Hippocampal formation (tissue), 2 donors: ENCODE measurements at regions not wholly inside any gene's neighbourhood (a gene's known extent, or its start where the extent isn't known, plus 50 kb on each side); places are given as distances from the start of the nearest gene placed in this dataset.
"Not testable (repeated sequence)": the region's sequence is repeated elsewhere in the genome, so short reads cannot be mapped to it uniquely, and the experiment has no call there.

Experiments used
- DNase-seq, 2 donors: peaks; one replicate each; lab custom pipeline; 2025; lab: John Stamatoyannopoulos, UW

DNA sequence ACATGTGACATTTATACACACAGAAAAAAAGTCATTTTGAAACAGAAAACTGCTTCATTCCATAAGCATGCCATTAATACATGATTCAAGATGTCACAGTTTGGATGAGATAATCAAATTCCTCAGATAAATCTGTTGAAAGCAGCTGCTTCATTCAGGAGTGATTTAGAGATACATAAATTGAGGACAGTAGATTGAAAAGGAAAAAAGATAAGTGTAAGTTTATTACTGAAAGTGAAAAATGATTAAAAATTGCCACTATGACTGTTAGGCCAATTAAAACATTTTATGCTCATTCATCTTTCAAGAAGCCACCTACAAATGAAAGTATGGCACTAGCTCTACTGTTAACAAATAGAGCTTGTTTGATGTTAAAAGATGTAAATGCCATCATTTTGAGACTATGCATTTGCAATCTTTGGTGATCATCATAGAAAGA lies 136.9 kb upstream of the CDK6 start:
- no peak for DNase-seq

GRCh38 chr7:92972441-92972840 lies 136.1 kb upstream of the CDK6 start:
- DNase-seq: no peak

DNA sequence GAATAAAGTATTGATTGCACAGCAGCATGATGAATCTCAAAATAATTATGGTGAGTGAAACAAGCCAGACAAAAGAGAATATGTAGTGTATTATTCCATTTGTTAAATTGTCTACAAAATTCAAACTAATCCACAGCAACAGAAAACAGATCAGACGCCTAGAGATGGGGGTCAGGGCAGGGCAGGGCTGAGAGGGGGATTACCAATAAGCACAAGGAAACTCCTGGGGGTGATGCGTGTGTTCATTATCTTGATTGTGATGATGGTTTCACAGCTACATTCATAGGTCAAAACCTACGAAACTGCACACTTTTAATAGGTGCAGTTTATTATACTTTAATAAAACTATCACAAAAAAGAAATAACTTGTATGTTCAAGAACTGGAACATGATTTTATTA lies 132.7 kb upstream of the CDK6 start:
- no peak for DNase-seq

DNA sequence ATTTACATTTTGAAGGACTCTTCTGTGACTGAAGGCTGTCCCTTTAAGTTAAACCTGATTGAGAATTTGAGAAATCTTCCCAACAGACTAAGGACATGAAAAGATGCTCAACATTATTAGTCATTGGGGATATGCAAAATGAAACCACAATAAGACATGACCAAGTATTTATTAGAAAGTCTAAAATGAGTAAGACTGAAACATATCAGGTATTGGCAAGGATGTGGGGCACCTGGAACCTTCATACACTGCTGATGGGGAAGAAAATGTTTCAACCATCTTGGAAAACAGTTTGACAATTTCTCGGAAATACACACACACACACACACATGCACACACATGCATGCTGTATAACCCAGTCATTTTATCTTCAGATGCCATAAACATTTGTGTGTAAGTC lies 132.1 kb upstream of the CDK6 start:
- no peak for DNase-seq

- no peak for DNase-seq
Observed at GRCh38 chr7:92967238-92967637, 130.9 kb upstream of the CDK6 start.

DNA sequence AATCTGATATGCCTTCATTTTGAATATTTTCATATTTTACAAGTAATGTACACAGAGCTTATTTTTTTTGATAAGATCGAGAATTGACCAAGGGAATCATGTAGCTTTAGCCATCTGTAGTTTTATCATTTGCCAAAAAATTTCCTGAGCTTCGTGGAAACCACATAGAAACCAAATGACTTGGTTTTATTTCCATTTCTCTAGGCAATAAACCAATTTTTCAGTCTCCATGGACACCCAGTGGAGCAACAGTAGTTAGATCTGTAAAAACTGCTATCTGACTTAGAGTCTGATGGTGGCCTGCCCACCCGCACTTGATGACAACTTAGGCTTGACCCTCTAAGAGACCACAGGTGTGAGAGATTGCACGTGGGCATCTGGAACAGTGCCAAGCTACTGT lies 127.8 kb upstream of the CDK6 start:
- DNase-seq: no peak

GRCh38 chr7:92963566-92963965 lies 127.2 kb upstream of the CDK6 start:
- no peak for DNase-seq

DNA sequence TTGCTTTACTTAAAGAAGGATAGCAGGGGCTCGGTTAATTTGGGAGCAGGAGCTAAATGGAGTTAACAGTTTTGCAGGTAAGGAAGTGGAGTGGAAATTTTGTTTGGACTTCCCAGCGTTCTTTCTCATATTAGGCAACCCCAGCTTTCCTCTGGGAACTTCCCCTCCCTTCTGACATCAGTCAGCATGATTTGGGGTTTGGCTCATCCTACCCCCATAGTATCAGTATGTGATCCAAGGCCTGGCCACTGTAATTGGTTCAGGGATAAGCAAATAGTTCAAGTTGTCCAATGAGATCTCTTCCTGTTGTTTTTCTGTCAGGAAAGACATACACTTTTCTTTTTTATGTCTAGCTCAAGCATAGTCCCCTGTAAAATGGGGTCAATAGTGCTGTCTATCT lies 125.6 kb upstream of the CDK6 start:
- DNase-seq: no peak

GRCh38 chr7:92956575-92956974 lies 120.2 kb upstream of the CDK6 start:
- DNase-seq: no peak

GRCh38 chr7:92955081-92955480 lies 118.7 kb upstream of the CDK6 start:
- DNase-seq: no peak

DNA sequence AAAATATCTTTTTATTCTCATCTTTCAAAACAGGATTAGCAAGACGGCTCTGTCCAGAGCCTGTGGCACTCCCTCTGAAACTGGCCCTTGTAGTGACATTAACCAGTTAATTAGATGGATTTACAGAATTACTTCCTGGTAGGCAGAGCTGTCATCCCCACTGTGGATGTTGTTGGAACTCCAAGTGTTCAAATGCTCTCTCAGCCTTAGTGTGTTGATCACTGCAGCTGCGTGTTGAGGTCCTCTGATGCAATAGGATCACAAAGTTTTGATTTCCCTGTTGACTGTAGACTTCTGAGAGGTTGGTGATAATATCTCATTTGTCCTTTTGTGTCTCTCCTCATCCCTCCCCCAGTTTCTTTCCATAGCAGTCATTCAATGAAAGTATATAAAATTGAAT lies 117.3 kb upstream of the CDK6 start:
- DNase-seq: no peak

DNA sequence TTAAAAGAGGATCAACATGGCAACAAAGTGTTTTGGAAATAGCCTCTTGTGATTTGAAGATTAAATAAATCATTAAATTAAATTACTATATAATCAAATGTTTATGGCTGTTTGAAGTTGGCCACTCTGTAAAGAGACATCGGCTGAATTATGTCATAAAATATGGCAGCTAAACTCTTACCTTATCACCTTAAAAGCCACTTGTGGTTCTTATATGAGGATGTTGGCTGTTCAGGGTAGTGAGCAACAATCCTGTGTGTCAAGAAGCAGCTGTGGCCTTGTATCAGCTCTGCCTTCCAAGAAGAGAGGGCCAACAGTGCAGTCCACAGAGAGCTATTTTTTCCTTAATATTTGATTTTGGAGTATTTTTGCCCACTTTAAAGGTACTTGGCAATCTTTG lies 113.4 kb upstream of the CDK6 start:
- DNase-seq: no peak

DNA sequence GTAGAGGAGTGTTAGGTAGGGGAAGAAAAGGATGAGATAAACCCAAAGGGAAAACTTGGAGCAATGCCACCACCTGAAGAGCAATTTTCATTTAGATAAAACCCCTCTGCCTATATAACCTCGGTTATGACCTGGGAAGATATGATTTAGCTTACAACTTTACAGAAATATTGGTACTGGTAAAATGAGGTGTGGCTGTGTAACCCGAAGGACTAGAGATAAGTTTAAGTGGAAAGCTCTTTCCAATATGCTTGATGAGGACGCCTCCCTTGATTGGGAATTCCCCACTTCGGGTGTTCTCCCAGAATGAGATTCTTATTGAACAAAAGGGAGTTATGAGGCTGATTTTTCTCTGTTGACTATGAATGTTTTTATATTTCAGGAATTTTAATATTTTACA lies 109.5 kb upstream of the CDK6 start:
- no peak for DNase-seq

- no peak for DNase-seq
Observed at GRCh38 chr7:92944633-92945032, 108.3 kb upstream of the CDK6 start.

DNA sequence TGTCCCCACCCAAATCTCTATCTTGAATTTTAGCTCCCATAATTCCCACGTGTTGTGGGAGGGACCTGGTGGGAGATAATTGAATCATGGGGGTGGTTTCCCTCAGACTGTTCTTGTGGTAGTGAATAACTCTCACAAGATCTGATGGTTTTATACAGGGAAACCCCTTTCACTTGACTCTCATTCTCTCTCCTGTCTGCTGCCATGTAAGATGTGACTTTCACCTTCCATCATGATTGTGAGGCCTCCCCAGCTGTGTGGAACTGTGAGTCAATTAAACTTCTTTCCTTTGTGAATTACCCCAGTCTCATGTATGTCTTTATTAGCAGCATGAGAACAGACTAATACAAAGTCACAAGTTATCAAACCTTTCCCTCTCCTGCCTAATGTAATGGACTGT lies 106.3 kb upstream of the CDK6 start:
- DNase-seq: not testable (repeated sequence)

GRCh38 chr7:92939666-92940360 lies 103.4 kb upstream of the CDK6 start:
- DNase-seq: no peak

- no peak for DNase-seq
Observed at GRCh38 chr7:92934096-92934495, 97.7 kb upstream of the CDK6 start.

DNA sequence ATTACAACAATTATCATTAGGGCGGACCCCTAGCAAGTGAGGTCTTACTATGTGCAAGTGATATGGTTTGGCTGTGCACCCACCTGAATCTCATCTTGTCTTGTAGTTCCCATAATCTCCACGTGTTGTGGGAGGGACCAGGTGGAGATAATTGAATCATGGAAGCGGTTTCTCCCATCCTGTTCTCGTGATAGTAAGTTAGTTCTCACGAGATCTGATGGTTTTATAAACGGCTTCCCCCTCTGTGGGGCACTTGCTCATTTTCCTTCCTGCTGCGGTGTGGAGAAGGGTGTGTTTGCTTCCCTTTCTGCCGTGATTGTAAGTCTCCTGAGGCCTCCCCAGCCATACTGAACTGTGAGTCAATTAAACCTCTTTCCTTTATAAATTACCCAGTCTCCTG lies 96.1 kb upstream of the CDK6 start:
- no peak for DNase-seq

DNA sequence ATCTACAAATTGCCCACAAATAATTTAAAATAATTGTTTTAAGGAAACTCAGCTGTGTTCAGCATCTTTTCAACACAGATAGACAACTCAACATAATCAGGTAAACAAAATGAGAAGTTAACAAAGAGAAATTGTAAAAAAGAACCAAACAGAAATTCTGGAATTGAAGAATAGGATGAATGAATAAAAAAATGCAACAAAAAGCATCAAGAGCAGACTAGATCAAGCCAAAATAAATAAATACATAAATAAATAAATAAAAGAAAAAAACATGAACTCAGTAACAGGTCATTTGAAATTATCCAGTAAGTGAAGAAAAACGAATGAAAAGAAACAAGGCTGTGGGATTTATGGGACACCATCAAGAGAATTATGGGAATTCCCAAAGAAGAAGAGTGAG lies 94.0 kb upstream of the CDK6 start:
- no peak for DNase-seq

DNA sequence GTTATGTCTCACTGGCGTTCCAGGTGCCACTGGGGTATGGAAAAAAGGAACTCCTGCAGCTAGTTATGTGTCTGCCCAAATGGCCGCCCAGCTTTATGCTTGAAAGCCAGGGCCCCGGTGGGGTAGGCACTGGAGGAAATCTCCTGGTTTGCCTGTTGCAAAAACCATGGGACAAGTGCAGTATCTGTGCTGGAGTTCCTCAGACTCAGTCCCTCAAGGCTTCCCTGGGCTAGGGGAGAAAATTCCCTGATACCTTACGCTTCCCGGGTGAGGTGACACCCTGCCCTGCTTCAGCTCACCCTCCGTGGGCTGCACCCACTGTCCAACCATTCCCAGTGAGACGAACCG lies 90.3 kb upstream of the CDK6 start:
- DNase-seq: no peak

GRCh38 chr7:92925876-92926696 lies 89.7 kb upstream of the CDK6 start:
- no peak for DNase-seq

- DNase-seq: no peak
Observed at GRCh38 chr7:92924800-92925199, 88.4 kb upstream of the CDK6 start.

GRCh38 chr7:92917230-92917629 lies 80.9 kb upstream of the CDK6 start:
- no peak for DNase-seq

DNA sequence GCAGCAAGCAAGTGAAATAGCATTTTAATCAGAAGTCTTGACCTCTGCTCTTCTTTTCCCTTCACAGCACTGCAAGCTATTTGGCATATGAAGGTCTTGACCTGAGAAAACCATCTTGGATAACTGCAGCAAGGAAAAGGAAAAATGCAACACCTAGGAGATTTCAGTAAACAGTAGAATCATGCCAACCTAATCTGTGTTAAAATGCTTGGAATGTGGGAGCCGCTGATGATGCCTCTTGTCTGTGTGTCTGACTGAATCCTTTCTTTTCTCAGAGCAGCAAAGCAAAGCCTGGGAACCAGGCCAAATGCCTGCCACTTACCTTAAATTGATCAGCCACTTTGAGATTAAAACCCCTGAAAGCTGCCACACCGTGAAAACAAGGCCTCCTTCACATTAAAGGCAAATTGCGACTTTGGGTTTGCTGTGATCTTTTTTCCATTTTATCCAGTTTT lies 80.4 kb upstream of the CDK6 start:
- no peak for DNase-seq
